ENCODE measurements at regions not wholly inside any gene's neighbourhood (a gene's known extent, or its start where the extent isn't known, plus 50 kb on each side); places are given as distances from the start of the nearest gene placed in this dataset.
A peak's percentile ranks its signal among the peaks of the same experiment; 100 is the strongest.

DNA sequence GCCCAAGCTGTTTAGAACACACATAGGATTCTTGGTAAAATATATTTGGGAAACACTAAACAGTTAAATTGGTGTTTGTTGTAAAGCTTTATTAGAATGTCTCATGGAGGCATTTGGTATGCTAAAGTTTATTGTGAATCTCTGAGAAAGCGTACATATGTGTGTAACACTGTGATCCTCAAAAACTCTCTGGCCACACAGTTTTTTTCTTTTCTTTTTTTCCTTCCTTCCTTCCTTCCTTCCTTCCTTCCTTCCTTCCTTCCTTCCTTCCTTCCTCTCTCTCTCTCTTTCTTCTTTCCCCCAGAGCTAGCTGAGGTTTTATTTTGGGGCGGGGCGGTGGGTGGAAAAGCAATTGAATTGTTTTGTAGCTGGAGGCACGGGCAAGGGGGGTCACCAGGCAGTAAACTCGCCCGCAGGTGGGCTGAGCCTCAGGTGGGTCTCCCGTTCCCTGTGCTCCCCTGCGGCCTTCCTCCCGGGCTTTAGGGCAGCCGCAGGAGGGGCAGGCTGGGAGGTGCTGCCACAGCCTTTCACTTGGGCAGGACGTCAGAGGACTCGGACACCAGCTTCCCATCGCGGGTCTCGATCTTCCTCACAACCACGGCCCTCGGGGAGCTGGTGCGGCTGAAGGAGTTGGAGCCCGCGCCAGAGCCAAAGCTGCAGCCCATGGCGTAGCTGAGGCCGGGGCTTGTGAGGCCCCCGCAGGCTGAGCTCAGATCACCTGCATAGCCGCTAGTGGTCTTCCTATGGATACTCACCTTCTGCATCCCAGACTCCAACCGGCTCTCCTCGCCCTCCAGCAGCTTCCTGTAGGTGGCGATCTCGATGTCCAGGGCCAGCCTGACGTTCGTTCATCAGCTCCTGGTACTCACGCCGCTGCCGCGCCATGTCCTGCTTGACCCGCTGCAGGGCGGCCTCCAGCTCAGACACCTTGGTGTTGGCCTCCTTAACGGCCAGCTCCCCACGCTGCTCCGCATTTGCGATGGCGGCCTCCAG, 459.0 kb downstream of the GATA3 start:
- Mint-ChIP-seq H3K4me3 (ENCODE audit: unreplicated experiment) (no peak overlapping the region), H3K4me1 (ENCODE audit: low read depth, unreplicated experiment) (no peaks in the 10 kb centered on the region), H3K27me3 (ENCODE audit: unreplicated experiment) (peaks cover 2% of the 10 kb centered on the region), H3K9me3 (ENCODE audit: unreplicated experiment) (no peaks in the 10 kb centered on the region), H3K27ac (ENCODE audit: unreplicated experiment) (no peak overlapping the region), H3K36me3 (ENCODE audit: unreplicated experiment) (no peaks in the 10 kb centered on the region)
- DNase-seq: no peak
- TF ChIP-seq, protein P1, sequence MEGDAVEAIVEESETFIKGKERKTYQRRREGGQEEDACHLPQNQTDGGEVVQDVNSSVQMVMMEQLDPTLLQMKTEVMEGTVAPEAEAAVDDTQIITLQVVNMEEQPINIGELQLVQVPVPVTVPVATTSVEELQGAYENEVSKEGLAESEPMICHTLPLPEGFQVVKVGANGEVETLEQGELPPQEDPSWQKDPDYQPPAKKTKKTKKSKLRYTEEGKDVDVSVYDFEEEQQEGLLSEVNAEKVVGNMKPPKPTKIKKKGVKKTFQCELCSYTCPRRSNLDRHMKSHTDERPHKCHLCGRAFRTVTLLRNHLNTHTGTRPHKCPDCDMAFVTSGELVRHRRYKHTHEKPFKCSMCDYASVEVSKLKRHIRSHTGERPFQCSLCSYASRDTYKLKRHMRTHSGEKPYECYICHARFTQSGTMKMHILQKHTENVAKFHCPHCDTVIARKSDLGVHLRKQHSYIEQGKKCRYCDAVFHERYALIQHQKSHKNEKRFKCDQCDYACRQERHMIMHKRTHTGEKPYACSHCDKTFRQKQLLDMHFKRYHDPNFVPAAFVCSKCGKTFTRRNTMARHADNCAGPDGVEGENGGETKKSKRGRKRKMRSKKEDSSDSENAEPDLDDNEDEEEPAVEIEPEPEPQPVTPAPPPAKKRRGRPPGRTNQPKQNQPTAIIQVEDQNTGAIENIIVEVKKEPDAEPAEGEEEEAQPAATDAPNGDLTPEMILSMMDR (IDR thresholded peaks at IDR 0.05; ENCODE audit: partially characterized antibody, unreplicated experiment): no peak

DNA sequence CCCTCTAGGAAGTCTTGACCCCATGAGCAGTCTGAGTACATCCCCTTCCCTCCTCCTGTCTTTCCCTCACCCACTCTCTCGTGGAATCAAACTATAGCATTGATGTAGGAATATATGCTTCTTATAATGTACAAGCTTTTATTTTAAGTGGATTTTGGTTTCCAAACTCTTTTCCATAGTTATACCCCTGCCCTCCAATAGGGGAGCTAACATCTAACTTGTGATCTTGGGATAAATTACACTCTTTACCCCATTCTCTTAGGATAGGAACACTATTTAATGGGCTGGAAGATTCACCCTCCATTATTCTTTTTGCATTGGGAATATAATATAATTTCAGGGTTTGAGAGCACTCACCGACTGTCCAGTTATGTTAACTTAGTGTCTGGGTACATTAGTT, 465.9 kb downstream of the GATA3 start:
- H3K36me3 Mint-ChIP-seq (ENCODE audit: unreplicated experiment): no peaks in the 10 kb centered on the region

DNA sequence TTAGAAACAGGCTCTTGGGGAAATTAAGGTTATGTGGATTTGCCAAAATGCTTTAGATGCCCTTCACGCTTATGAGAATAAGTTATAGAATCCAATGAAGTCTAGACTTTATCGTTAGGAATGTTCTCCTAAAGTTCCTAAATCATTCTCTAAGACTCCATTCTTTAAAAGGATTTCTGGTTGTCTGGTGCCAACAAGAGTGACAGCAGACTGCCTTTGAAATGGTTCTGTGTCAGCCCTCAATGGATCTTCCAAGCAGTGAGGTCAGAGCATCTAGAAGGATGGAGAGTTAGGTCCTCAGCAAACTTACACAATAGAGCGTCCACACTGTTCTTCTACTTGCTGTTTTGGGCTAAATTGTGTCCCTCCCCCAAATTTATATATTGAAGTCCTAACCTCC, 473.3 kb downstream of the GATA3 start:
- H3K27me3 Mint-ChIP-seq (ENCODE audit: unreplicated experiment): no peaks in the 10 kb centered on the region
- no peaks in the 10 kb centered on the region for H3K4me1 Mint-ChIP-seq (ENCODE audit: low read depth, unreplicated experiment)
- H3K4me3 Mint-ChIP-seq (ENCODE audit: unreplicated experiment): no peak overlapping the region
- no peaks in the 10 kb centered on the region for H3K36me3 Mint-ChIP-seq (ENCODE audit: unreplicated experiment)
- no peaks in the 10 kb centered on the region for H3K9me3 Mint-ChIP-seq (ENCODE audit: unreplicated experiment)
- DNase-seq: no peak
- H3K27ac Mint-ChIP-seq (ENCODE audit: unreplicated experiment): no peak overlapping the region
- TF ChIP-seq, protein P1 (IDR thresholded peaks at IDR 0.05; ENCODE audit: partially characterized antibody, unreplicated experiment): no peak

More for the DNA sequence above, 465.9 kb downstream of the GATA3 start:
- H3K27me3 Mint-ChIP-seq (ENCODE audit: unreplicated experiment): no peaks in the 10 kb centered on the region
- TF ChIP-seq, protein P1 (IDR thresholded peaks at IDR 0.05; ENCODE audit: partially characterized antibody, unreplicated experiment): peak; percentile 40
- no peak for DNase-seq
- no peaks in the 10 kb centered on the region for H3K4me1 Mint-ChIP-seq (ENCODE audit: low read depth, unreplicated experiment)
- no peaks in the 10 kb centered on the region for H3K9me3 Mint-ChIP-seq (ENCODE audit: unreplicated experiment)
- H3K27ac Mint-ChIP-seq (ENCODE audit: unreplicated experiment): no peak overlapping the region
- no peak overlapping the region for H3K4me3 Mint-ChIP-seq (ENCODE audit: unreplicated experiment)

DNA sequence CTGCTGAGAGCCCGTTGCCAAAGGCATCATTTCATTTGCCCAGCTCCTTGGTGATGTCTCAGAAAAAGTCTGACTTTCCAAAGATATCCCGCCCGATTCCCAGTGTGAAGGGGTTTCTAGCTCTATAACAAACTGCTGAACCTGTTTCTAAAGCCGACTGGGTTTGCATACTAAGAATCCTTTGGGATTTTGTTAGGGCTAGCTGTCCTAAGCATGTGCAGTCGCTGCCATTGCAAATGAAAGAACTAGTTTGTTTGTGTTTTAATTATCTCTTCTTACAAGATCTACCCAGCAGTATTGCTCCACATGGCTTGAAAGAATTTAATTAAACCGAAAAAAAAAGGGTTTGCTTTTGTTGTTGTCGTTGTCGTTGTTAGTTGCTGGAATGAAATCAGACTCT, 476.6 kb downstream of the GATA3 start:
- Mint-ChIP-seq H3K4me3 (ENCODE audit: unreplicated experiment) (no peak overlapping the region), H3K27me3 (ENCODE audit: unreplicated experiment) (no peaks in the 10 kb centered on the region), H3K27ac (ENCODE audit: unreplicated experiment) (no peak overlapping the region), H3K9me3 (ENCODE audit: unreplicated experiment) (no peaks in the 10 kb centered on the region), H3K36me3 (ENCODE audit: unreplicated experiment) (no peaks in the 10 kb centered on the region), H3K4me1 (ENCODE audit: low read depth, unreplicated experiment) (no peaks in the 10 kb centered on the region)
- DNase-seq: no peak
- TF ChIP-seq, protein P1 (IDR thresholded peaks at IDR 0.05; ENCODE audit: partially characterized antibody, unreplicated experiment): no peak

DNA sequence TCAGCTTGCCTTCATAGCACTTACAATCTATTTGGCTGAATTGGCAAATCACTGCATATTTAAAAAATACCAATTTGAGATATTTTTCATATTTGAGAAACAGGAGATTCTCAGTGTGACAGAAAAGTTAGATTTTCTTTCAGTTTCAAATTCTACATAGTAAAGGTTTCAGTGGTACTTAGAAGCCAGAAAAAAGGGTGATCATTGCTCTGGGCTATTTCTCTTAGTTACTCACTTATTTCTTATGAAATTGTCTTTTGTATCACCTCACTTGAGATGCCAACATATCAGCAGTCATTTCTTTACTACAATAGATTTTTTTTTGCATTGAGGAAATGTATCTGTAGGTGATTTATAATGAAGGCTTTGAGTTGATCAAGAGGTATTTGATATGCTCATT, 478.2 kb downstream of the GATA3 start:
- Mint-ChIP-seq H3K9me3 (ENCODE audit: unreplicated experiment) (no peaks in the 10 kb centered on the region), H3K4me3 (ENCODE audit: unreplicated experiment) (no peak overlapping the region), H3K4me1 (ENCODE audit: low read depth, unreplicated experiment) (no peaks in the 10 kb centered on the region), H3K36me3 (ENCODE audit: unreplicated experiment) (no peaks in the 10 kb centered on the region), H3K27me3 (ENCODE audit: unreplicated experiment) (no peaks in the 10 kb centered on the region), H3K27ac (ENCODE audit: unreplicated experiment) (no peak overlapping the region)
- DNase-seq: no peak
- TF ChIP-seq, protein P1 (IDR thresholded peaks at IDR 0.05; ENCODE audit: partially characterized antibody, unreplicated experiment): no peak
